ENCODE measurements at regions not wholly inside any gene's neighbourhood (a gene's known extent, or its start where the extent isn't known, plus 50 kb on each side); places are given as distances from the start of the nearest gene placed in this dataset.

- no peaks in the 10 kb centered on the region for H3K4me1 ChIP-seq (ENCODE audit: insufficient read depth, low read length, poor library complexity, severe bottlenecking)
- no peak overlapping the region for H3K4me3 ChIP-seq (ENCODE audit: low read depth, low read length, poor library complexity, severe bottlenecking)
- no peaks in the 10 kb centered on the region for H3K36me3 ChIP-seq (ENCODE audit: insufficient read depth, low read length, poor library complexity, severe bottlenecking)
- peaks cover 4% of the 10 kb centered on the region for H3K27me3 ChIP-seq (replicated peaks; ENCODE audit: insufficient read depth, low read depth, low read length, poor library complexity)
- no TSS peak for BruUV-seq (replicated peaks)
- intact Hi-C loops (cut with micrococcal nuclease; ENCODE audit: unreplicated experiment): no loop called here
- no peaks in the 10 kb centered on the region for H3K9me3 ChIP-seq (ENCODE audit: low read depth, low read length, poor library complexity, severe bottlenecking)
- no peak for TF ChIP-seq EZH2 (IDR thresholded peaks at IDR 0.05; ENCODE audit: borderline replicate concordance, low read depth, low read length, poor library complexity, severe bottlenecking)
- TF ChIP-seq CTCF (conservative IDR thresholded peaks at IDR 0.05; ENCODE audit: low read depth, low read length): no peak
- CTCF ChIA-PET: no interaction called here
- no peak for DNase-seq (ENCODE audit: low spot score)
- no peak overlapping the region for H3K27ac ChIP-seq (ENCODE audit: low read depth, low read length, poor library complexity, severe bottlenecking)
- POLR2A ChIA-PET (ENCODE audit: low non-redundant PET): no interaction called here
Observed at GRCh38 chr6:135126034-135126433, 55.1 kb upstream of the MYB start.

GRCh38 chr6:135121434-135121833, 59.7 kb upstream of the MYB start:
- H3K9me3 ChIP-seq (ENCODE audit: low read depth, low read length, poor library complexity, severe bottlenecking): no peaks in the 10 kb centered on the region
- ChIA-PET CTCF (no interaction called here), POLR2A (ENCODE audit: low non-redundant PET) (no interaction called here)
- DNase-seq (ENCODE audit: low spot score): no peak
- no peak overlapping the region for H3K27ac ChIP-seq (ENCODE audit: low read depth, low read length, poor library complexity, severe bottlenecking)
- no peaks in the 10 kb centered on the region for H3K36me3 ChIP-seq (ENCODE audit: insufficient read depth, low read length, poor library complexity, severe bottlenecking)
- H3K27me3 ChIP-seq (replicated peaks; ENCODE audit: insufficient read depth, low read depth, low read length, poor library complexity): peaks cover 4% of the 10 kb centered on the region
- no TSS peak for BruUV-seq (replicated peaks)
- peaks cover 8% of the 10 kb centered on the region for H3K4me1 ChIP-seq (ENCODE audit: insufficient read depth, low read length, poor library complexity, severe bottlenecking)
- intact Hi-C loops (cut with micrococcal nuclease; ENCODE audit: unreplicated experiment): no loop called here
- H3K4me3 ChIP-seq (ENCODE audit: low read depth, low read length, poor library complexity, severe bottlenecking): no peak overlapping the region
- TF ChIP-seq EZH2 (IDR thresholded peaks at IDR 0.05; ENCODE audit: borderline replicate concordance, low read depth, low read length, poor library complexity, severe bottlenecking): no peak
- no peak for TF ChIP-seq CTCF (conservative IDR thresholded peaks at IDR 0.05; ENCODE audit: low read depth, low read length)

- POLR2A ChIA-PET (ENCODE audit: low non-redundant PET): no interaction called here
- no peak for DNase-seq (ENCODE audit: low spot score)
- no peak for TF ChIP-seq EZH2 (IDR thresholded peaks at IDR 0.05; ENCODE audit: borderline replicate concordance, low read depth, low read length, poor library complexity, severe bottlenecking)
- no peak for TF ChIP-seq CTCF (conservative IDR thresholded peaks at IDR 0.05; ENCODE audit: low read depth, low read length)
- Histone ChIP-seq H3K4me3 (ENCODE audit: low read depth, low read length, poor library complexity, severe bottlenecking) (no peak overlapping the region), H3K9me3 (ENCODE audit: low read depth, low read length, poor library complexity, severe bottlenecking) (no peaks in the 10 kb centered on the region), H3K4me1 (ENCODE audit: insufficient read depth, low read length, poor library complexity, severe bottlenecking) (peaks cover 8% of the 10 kb centered on the region), H3K27ac (ENCODE audit: low read depth, low read length, poor library complexity, severe bottlenecking) (no peak overlapping the region), H3K27me3 (replicated peaks; ENCODE audit: insufficient read depth, low read depth, low read length, poor library complexity) (peaks cover 4% of the 10 kb centered on the region), H3K36me3 (ENCODE audit: insufficient read depth, low read length, poor library complexity, severe bottlenecking) (no peaks in the 10 kb centered on the region)
- no TSS peak for BruUV-seq (replicated peaks)
- intact Hi-C loops (cut with micrococcal nuclease; ENCODE audit: unreplicated experiment): no loop called here
- CTCF ChIA-PET: no interaction called here
Observed at GRCh38 chr6:135118134-135118730, 62.9 kb upstream of the MYB start.

Data from A673 (cell line).